Panc1 (cell line): ENCODE measurements at regions not wholly inside any gene's neighbourhood (a gene's known extent, or its start where the extent isn't known, plus 50 kb on each side); places are given as distances from the start of the nearest gene placed in this dataset.

Source experiments
- ATAC-seq: fragments of 200-7000 bp; cut with Tn5 transposase; 2 replicates; pipeline ENCODE4 v1.9.1; 2020; ENCODE audit warnings: mild to moderate bottlenecking, moderate library complexity
- BruUV-seq: library from RNA; stranded (reverse); fragments of 400-500 nt; replicated peaks from 2 replicates; lab custom pipeline; 2021; lab: Mats Ljungman, UMichigan
- CTCF ChIA-PET: fragments of 300-600 bp; sonication (Branson Sonifier 250); formaldehyde crosslinking; loops from one replicate; lab custom pipeline; 2022; ENCODE audit warnings: antibody characterized with exemption; lab: Charles Lee
- POLR2A ChIA-PET: fragments of 300-600 bp; sonication (Branson Sonifier 250); formaldehyde crosslinking; loops from one replicate; lab custom pipeline; 2022; ENCODE audit warnings: antibody characterized with exemption; lab: Charles Lee
- DNase-seq: peaks from one replicate; pipeline ENCODE4 v3.0.0-alpha.2; 2010; ENCODE audit warnings: low read depth, low spot score
- H3K27ac ChIP-seq: 2 replicates; pipeline ENCODE4 v1.5.1; 2011; ENCODE audit warnings: mild to moderate bottlenecking, low read length, inconsistent platforms
- H3K27me3 ChIP-seq: fragments of 200-500 bp; sonication (Bioruptor generic); 2 replicates; pipeline ENCODE4 v1.6.0; 2014; ENCODE audit warnings: low read length, inconsistent platforms; ENCODE audit not compliant: control insufficient read depth, insufficient read depth
- H3K36me3 ChIP-seq: fragments of 200-500 bp; sonication (Bioruptor generic); 2 replicates; pipeline ENCODE4 v1.5.1; 2014; ENCODE audit warnings: inconsistent platforms, mild to moderate bottlenecking, low read length, moderate library complexity; ENCODE audit not compliant: control insufficient read depth, insufficient read depth
- H3K4me1 ChIP-seq: 2 replicates; pipeline ENCODE4 v1.5.1; 2011; ENCODE audit warnings: inconsistent platforms, mild to moderate bottlenecking, low read length, moderate library complexity; ENCODE audit not compliant: control insufficient read depth, insufficient read depth
- H3K4me3 ChIP-seq, 2 experiments: 2 replicates each; pipeline ENCODE4 v1.5.1; 2011 to 2012; ENCODE audit warnings: low read depth in 2 of 2, low read length in 2 of 2, mild to moderate bottlenecking in 2 of 2, inconsistent platforms in 1 of 2, moderate library complexity in 1 of 2
- H3K9me3 ChIP-seq: fragments of 200-500 bp; sonication (Bioruptor generic); 2 replicates; pipeline ENCODE4 v1.5.1; 2014; ENCODE audit warnings: low read depth, mild to moderate bottlenecking, inconsistent platforms, low read length, moderate library complexity; ENCODE audit not compliant: control insufficient read depth, insufficient read depth
- CTCF ChIP-seq: fragments of 450-650 bp; IDR thresholded peaks from 2 replicates; pipeline ENCODE4 v1.5.1; 2017; ENCODE audit warnings: mild to moderate bottlenecking
- POLR2AphosphoS5 ChIP-seq: IDR thresholded peaks from 2 replicates; pipeline ENCODE4 v1.6.1; 2012; ENCODE audit warnings: mild to moderate bottlenecking, low read depth, low read length, moderate library complexity
- SIN3A ChIP-seq: IDR thresholded peaks from 2 replicates; pipeline ENCODE4 v1.6.1; 2012; ENCODE audit warnings: low read depth, mild to moderate bottlenecking, low read length, moderate library complexity, borderline replicate concordance; ENCODE audit not compliant: insufficient read depth
- TCF7L2 ChIP-seq: IDR thresholded peaks from 2 replicates; pipeline ENCODE4 v1.6.1; 2011; ENCODE audit warnings: mild to moderate bottlenecking, low read depth, low read length, inconsistent platforms
- in situ Hi-C: cut with HindIII; loops from 2 replicates; pipeline ENCODE4 v1.10.0; 2016; ENCODE audit warnings: low sequenced_read_pairs, low pct_unique_long_range_greater_than_20kb
- intact Hi-C: fragments of 100-400 bp; cut with micrococcal nuclease; formaldehyde crosslinking; loops from one replicate; pipeline ENCODE4 v1.10.0; 2022; ENCODE audit not compliant: unreplicated experiment
- TF ChIP-seq, protein P1 (sequence below), 2 experiments: IDR thresholded peaks; 2 replicates each; pipeline ENCODE4 v1.6.1; 2011 to 2012; ENCODE audit warnings: low read depth in 2 of 2, control low read depth in 1 of 2, low read length in 1 of 2, mild to moderate bottlenecking in 1 of 2, moderate library complexity in 1 of 2; ENCODE audit not compliant: insufficient read depth in 1 of 2

DNA sequence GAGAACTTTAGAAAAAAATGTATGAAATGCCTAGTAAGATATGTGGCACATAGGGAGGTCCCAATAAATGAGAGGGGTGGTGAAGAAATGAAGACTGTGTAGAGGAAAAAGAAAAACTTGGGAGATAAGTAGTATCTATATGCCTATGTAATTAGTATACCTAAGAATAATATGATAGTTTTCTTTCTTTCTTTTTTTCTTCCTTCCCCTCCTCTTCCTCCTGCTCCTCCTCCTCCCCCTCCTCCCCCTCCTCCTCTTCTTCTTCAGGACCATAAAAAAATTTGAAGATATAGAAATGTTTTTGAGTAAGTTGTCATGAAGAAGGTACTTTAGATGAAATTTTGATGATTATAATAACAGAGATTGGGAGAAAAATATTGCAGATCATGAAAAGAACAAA, 857.4 kb downstream of the MAT2B start:
- H3K27me3 ChIP-seq = no peaks in the 10 kb centered on the region
- in situ Hi-C loops (no loop called here), intact Hi-C loops (no loop called here)
- BruUV-seq = no TSS peak
- CTCF ChIA-PET = no interaction called here
- POLR2A ChIA-PET = no interaction called here
- no peak for TF ChIP-seq CTCF
- TF ChIP-seq, protein P1, sequence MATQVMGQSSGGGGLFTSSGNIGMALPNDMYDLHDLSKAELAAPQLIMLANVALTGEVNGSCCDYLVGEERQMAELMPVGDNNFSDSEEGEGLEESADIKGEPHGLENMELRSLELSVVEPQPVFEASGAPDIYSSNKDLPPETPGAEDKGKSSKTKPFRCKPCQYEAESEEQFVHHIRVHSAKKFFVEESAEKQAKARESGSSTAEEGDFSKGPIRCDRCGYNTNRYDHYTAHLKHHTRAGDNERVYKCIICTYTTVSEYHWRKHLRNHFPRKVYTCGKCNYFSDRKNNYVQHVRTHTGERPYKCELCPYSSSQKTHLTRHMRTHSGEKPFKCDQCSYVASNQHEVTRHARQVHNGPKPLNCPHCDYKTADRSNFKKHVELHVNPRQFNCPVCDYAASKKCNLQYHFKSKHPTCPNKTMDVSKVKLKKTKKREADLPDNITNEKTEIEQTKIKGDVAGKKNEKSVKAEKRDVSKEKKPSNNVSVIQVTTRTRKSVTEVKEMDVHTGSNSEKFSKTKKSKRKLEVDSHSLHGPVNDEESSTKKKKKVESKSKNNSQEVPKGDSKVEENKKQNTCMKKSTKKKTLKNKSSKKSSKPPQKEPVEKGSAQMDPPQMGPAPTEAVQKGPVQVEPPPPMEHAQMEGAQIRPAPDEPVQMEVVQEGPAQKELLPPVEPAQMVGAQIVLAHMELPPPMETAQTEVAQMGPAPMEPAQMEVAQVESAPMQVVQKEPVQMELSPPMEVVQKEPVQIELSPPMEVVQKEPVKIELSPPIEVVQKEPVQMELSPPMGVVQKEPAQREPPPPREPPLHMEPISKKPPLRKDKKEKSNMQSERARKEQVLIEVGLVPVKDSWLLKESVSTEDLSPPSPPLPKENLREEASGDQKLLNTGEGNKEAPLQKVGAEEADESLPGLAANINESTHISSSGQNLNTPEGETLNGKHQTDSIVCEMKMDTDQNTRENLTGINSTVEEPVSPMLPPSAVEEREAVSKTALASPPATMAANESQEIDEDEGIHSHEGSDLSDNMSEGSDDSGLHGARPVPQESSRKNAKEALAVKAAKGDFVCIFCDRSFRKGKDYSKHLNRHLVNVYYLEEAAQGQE (IDR thresholded peaks at IDR 0.05; ENCODE audit: insufficient read depth in 1 of 2, low read depth in 2 of 2, low read length in 1 of 2) = no peak
- no peak for TF ChIP-seq TCF7L2
- no peak for TF ChIP-seq POLR2AphosphoS5
- no peak for TF ChIP-seq SIN3A
- no peak for DNase-seq
- no peaks in the 10 kb centered on the region for H3K4me1 ChIP-seq
- no peaks in the 10 kb centered on the region for H3K9me3 ChIP-seq
- H3K36me3 ChIP-seq = no peaks in the 10 kb centered on the region
- no peak overlapping the region for H3K27ac ChIP-seq
- ATAC-seq = no peak
- H3K4me3 ChIP-seq = no peak overlapping the region

GRCh38 chr5:164364237-164365208, 859.1 kb downstream of the MAT2B start:
- in situ Hi-C loops (no loop called here), intact Hi-C loops (no loop called here)
- DNase-seq = no peak
- Histone ChIP-seq H3K9me3 (no peaks in the 10 kb centered on the region), H3K36me3 (no peaks in the 10 kb centered on the region), H3K27me3 (no peaks in the 10 kb centered on the region), H3K27ac (no peak overlapping the region), H3K4me3 (no peak overlapping the region), H3K4me1 (no peaks in the 10 kb centered on the region)
- ATAC-seq = no peak
- ChIA-PET POLR2A (no interaction called here), CTCF (no interaction called here)
- no TSS peak for BruUV-seq
- TF ChIP-seq, protein P1 (IDR thresholded peaks at IDR 0.05; ENCODE audit: insufficient read depth in 1 of 2, low read depth in 2 of 2, low read length in 1 of 2) = no peak
- TF ChIP-seq CTCF (no peak), SIN3A (no peak), TCF7L2 (no peak), POLR2AphosphoS5 (no peak)
